Nephron (organoid): ENCODE measurements at regions not wholly inside any gene's neighbourhood (a gene's known extent, or its start where the extent isn't known, plus 50 kb on each side); places are given as distances from the start of the nearest gene placed in this dataset.

Experiments
- H3K27ac Mint-ChIP-seq, 3 experiments: 2 replicates each; pipeline ENCODE4 v1.8.0; 2020; ENCODE audit warnings: mixed read lengths in 3 of 3, mild to moderate bottlenecking in 2 of 3, moderate library complexity in 1 of 3
- H3K27me3 Mint-ChIP-seq: 2 replicates; pipeline ENCODE4 v1.8.0; 2021; ENCODE audit warnings: low read depth, mild to moderate bottlenecking, moderate library complexity, mixed read lengths
- H3K36me3 Mint-ChIP-seq: 2 replicates; pipeline ENCODE4 v1.8.0; 2020; ENCODE audit warnings: low read depth, mixed read lengths
- H3K4me1 Mint-ChIP-seq: 2 replicates; pipeline ENCODE4 v1.8.0; 2020; ENCODE audit warnings: mixed read lengths
- H3K4me3 Mint-ChIP-seq, 3 experiments: 2 replicates each; pipeline ENCODE4 v1.8.0; 2020; ENCODE audit warnings: mild to moderate bottlenecking in 3 of 3, mixed read lengths in 3 of 3, moderate library complexity in 2 of 3
- H3K9me3 Mint-ChIP-seq: 2 replicates; pipeline ENCODE4 v1.8.0; 2020; ENCODE audit warnings: mixed read lengths
- CTCF ChIP-seq, 3 experiments: fragments of 200-600 bp; sonication (generic); IDR thresholded peaks; one replicate each; pipeline ENCODE4 v1.5.0; 2021; ENCODE audit warnings: antibody characterized with exemption in 3 of 3; ENCODE audit not compliant: unreplicated experiment in 3 of 3

- Mint-ChIP-seq H3K27me3 (no peaks in the 10 kb centered on the region), H3K4me3 (no peak overlapping the region), H3K27ac (no peak overlapping the region), H3K9me3 (peaks cover 8% of the 10 kb centered on the region), H3K4me1 (no peaks in the 10 kb centered on the region), H3K36me3 (peaks cover 19% of the 10 kb centered on the region)
- TF ChIP-seq CTCF (IDR thresholded peaks at IDR 0.05; ENCODE audit: unreplicated experiment in 3 of 3): no peak
Observed at GRCh38 chr7:114099337-114099736, 180.5 kb upstream of the PPP1R3A start.

GRCh38 chr7:114095885-114096284, 177.1 kb upstream of the PPP1R3A start:
- no peaks in the 10 kb centered on the region for H3K4me1 Mint-ChIP-seq
- no peak overlapping the region for H3K4me3 Mint-ChIP-seq
- TF ChIP-seq CTCF (IDR thresholded peaks at IDR 0.05; ENCODE audit: unreplicated experiment in 3 of 3): no peak
- H3K27me3 Mint-ChIP-seq: no peaks in the 10 kb centered on the region
- H3K36me3 Mint-ChIP-seq: peaks cover 19% of the 10 kb centered on the region
- peaks cover 8% of the 10 kb centered on the region for H3K9me3 Mint-ChIP-seq
- no peak overlapping the region for H3K27ac Mint-ChIP-seq

GRCh38 chr7:114088470-114088940, 169.7 kb upstream of the PPP1R3A start:
- Mint-ChIP-seq H3K9me3 (no peaks in the 10 kb centered on the region), H3K27me3 (peaks cover 52% of the 10 kb centered on the region), H3K27ac (no peak overlapping the region), H3K4me3 (peak overlapping the region; percentile 81 to 98 (median 85)), H3K4me1 (peaks cover 30% of the 10 kb centered on the region), H3K36me3 (no peaks in the 10 kb centered on the region)
- no peak for TF ChIP-seq CTCF (IDR thresholded peaks at IDR 0.05; ENCODE audit: unreplicated experiment in 3 of 3)

GRCh38 chr7:114087653-114088469, 169.1 kb upstream of the PPP1R3A start:
- Mint-ChIP-seq H3K27ac (peak overlapping the region in 2 of 3 experiments; percentile 30 to 96), H3K9me3 (no peaks in the 10 kb centered on the region), H3K4me3 (peak overlapping the region; percentile 81 to 98 (median 85)), H3K27me3 (peaks cover 58% of the 10 kb centered on the region), H3K4me1 (peaks cover 33% of the 10 kb centered on the region), H3K36me3 (no peaks in the 10 kb centered on the region)
- no peak for TF ChIP-seq CTCF (IDR thresholded peaks at IDR 0.05; ENCODE audit: unreplicated experiment in 3 of 3)

GRCh38 chr7:114086914-114087652, 168.3 kb upstream of the PPP1R3A start:
- Mint-ChIP-seq H3K9me3 (no peaks in the 10 kb centered on the region), H3K4me1 (peaks cover 37% of the 10 kb centered on the region), H3K36me3 (no peaks in the 10 kb centered on the region), H3K27ac (peak overlapping the region; percentile 80 to 96 (median 95)), H3K4me3 (peak overlapping the region; percentile 91 to 98 (median 96)), H3K27me3 (peaks cover 64% of the 10 kb centered on the region)
- no peak for TF ChIP-seq CTCF (IDR thresholded peaks at IDR 0.05; ENCODE audit: unreplicated experiment in 3 of 3)
